ENCODE measurements at regions not wholly inside any gene's neighbourhood (a gene's known extent, or its start where the extent isn't known, plus 50 kb on each side); places are given as distances from the start of the nearest gene placed in this dataset.

DNA sequence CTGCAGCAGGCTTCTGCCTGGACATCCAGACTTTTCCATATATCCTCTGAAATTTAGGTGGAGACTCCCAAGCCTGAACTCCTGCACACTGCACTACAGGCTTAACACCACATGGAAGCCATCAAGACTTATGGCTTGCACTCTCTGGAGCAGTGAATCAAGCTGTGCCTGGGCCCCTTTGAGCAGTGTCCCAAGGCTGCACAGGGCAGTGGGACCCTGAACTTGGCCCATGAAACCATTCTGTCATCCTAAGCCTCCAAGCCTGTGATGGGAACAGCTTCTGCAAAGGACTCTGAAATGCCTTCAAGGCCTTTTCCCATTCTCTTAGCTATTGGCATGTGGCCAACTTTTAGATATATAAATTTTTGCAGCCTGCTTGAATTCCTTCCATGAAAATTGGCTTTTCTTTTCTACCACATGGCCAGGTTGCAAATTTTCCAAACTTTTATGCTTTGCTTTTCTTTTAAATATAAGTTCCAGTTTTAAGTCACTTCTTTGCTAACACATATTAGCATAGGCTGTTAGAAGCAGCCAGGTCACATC, 257.8 kb upstream of the DCBLD2 start:
- intact Hi-C loops (cut with DNase I) = no loop called here
- Histone ChIP-seq H3K9me3 (ENCODE audit: control insufficient read depth in 2 of 3, insufficient read depth in 1 of 3, low read length in 3 of 3) (peaks cover 2 to 12% (median 4%) of the 10 kb centered on the region in 3 donors), H3K36me3 (ENCODE audit: control insufficient read depth in 2 of 3, insufficient read depth in 3 of 3, low read length in 3 of 3) (no peaks in the 10 kb centered on the region), H3K27ac (ENCODE audit: low read depth in 2 of 2, low read length in 2 of 2) (no peak overlapping the region), H3K27me3 (ENCODE audit: control insufficient read depth, insufficient read depth, low read length) (no peaks in the 10 kb centered on the region), H3K4me3 (ENCODE audit: low read length in 3 of 3) (no peak overlapping the region), H3K9ac (ENCODE audit: low read length in 3 of 3) (no peak overlapping the region), H3K4me1 (ENCODE audit: control insufficient read depth in 2 of 3, insufficient read depth in 2 of 3, low read depth in 1 of 3, low read length in 3 of 3) (no peaks in the 10 kb centered on the region)
- TF ChIP-seq, protein P1, sequence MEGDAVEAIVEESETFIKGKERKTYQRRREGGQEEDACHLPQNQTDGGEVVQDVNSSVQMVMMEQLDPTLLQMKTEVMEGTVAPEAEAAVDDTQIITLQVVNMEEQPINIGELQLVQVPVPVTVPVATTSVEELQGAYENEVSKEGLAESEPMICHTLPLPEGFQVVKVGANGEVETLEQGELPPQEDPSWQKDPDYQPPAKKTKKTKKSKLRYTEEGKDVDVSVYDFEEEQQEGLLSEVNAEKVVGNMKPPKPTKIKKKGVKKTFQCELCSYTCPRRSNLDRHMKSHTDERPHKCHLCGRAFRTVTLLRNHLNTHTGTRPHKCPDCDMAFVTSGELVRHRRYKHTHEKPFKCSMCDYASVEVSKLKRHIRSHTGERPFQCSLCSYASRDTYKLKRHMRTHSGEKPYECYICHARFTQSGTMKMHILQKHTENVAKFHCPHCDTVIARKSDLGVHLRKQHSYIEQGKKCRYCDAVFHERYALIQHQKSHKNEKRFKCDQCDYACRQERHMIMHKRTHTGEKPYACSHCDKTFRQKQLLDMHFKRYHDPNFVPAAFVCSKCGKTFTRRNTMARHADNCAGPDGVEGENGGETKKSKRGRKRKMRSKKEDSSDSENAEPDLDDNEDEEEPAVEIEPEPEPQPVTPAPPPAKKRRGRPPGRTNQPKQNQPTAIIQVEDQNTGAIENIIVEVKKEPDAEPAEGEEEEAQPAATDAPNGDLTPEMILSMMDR (IDR thresholded peaks at IDR 0.05; ENCODE audit: borderline replicate concordance, extremely low read depth, insufficient read depth) = no peak
- DNase-seq (no peak), FAIRE-seq (no peak)

DNA sequence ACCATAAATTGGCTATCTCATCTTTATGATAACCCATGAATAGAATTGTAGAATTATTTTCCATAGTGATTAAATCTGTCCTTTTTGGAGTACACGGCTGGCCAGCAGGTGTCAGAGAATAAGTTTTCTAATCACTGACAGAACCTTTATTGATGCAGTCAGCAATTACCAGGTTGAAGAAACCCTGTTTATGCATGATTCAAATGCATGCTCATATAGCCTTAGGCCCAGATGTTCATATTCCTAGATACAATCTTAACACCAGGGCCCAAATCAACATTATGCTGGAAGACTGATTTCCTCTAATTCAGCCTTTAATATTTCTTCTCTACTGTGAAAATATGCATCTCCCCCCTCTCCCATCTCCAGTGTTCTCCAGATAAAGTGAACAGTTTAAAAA, 243.5 kb upstream of the DCBLD2 start:
- no peak overlapping the region for H3K9ac ChIP-seq (ENCODE audit: low read length in 3 of 3)
- H3K27ac ChIP-seq (ENCODE audit: low read depth in 2 of 2, low read length in 2 of 2) = no peak overlapping the region
- no peak overlapping the region for H3K4me3 ChIP-seq (ENCODE audit: low read length in 3 of 3)
- intact Hi-C loops (cut with DNase I) = no loop called here
- no peak for DNase-seq
- H3K27me3 ChIP-seq (ENCODE audit: control insufficient read depth, insufficient read depth, low read length) = no peaks in the 10 kb centered on the region
- H3K4me1 ChIP-seq (ENCODE audit: control insufficient read depth in 2 of 3, insufficient read depth in 2 of 3, low read depth in 1 of 3, low read length in 3 of 3) = no peaks in the 10 kb centered on the region
- TF ChIP-seq, protein P1 (IDR thresholded peaks at IDR 0.05; ENCODE audit: borderline replicate concordance, extremely low read depth, insufficient read depth) = no peak
- no peak for FAIRE-seq
- H3K36me3 ChIP-seq (ENCODE audit: control insufficient read depth in 2 of 3, insufficient read depth in 3 of 3, low read length in 3 of 3) = no peaks in the 10 kb centered on the region
- no peaks in the 10 kb centered on the region for H3K9me3 ChIP-seq (ENCODE audit: control insufficient read depth in 2 of 3, insufficient read depth in 1 of 3, low read length in 3 of 3)

DNA sequence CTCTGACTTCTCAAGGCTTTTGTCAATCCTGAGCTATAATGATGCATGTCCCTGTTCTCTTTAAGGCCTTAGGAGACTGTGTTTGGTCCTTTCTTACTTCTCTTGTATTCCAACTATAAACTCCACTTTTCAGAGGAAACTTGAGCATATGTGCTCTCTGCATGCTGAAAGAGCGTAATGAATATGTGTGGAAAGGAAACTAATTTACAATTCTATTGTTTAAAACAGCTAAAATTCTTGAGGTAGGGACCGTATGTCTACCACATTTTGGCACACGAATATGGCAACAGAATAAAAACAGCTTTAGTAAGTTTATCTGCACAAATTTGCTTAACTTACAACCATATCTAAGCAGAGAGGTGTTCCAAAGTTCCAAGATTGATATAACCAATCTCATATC, 242.0 kb upstream of the DCBLD2 start:
- TF ChIP-seq, protein P1 (IDR thresholded peaks at IDR 0.05; ENCODE audit: borderline replicate concordance, extremely low read depth, insufficient read depth) = no peak
- Histone ChIP-seq H3K9me3 (ENCODE audit: control insufficient read depth in 2 of 3, insufficient read depth in 1 of 3, low read length in 3 of 3) (no peaks in the 10 kb centered on the region), H3K27ac (ENCODE audit: low read depth in 2 of 2, low read length in 2 of 2) (no peak overlapping the region), H3K27me3 (ENCODE audit: control insufficient read depth, insufficient read depth, low read length) (no peaks in the 10 kb centered on the region), H3K9ac (ENCODE audit: low read length in 3 of 3) (no peak overlapping the region), H3K4me1 (ENCODE audit: control insufficient read depth in 2 of 3, insufficient read depth in 2 of 3, low read depth in 1 of 3, low read length in 3 of 3) (no peaks in the 10 kb centered on the region), H3K36me3 (ENCODE audit: control insufficient read depth in 2 of 3, insufficient read depth in 3 of 3, low read length in 3 of 3) (no peaks in the 10 kb centered on the region), H3K4me3 (ENCODE audit: low read length in 3 of 3) (no peak overlapping the region)
- FAIRE-seq (no peak), DNase-seq (no peak)
- intact Hi-C loops (cut with DNase I) = no loop called here

DNA sequence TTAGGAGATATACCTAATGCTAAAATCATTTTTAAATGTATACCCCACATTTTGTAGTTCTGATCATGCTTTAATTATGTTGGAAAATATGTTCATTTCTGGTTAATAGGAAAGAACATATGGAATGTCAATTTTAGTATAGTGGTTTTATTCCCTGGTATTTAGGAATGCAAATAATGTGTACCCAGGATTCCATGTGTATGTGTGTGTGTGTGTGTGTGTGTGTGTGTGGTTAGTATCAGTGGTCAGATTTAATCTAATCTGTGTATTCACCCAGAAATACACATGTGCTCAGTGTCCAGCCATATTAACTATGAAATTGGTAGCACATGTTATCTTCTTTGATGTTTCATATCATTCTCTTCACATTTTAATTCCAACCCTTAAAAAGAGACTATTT, 233.5 kb upstream of the DCBLD2 start:
- Histone ChIP-seq H3K4me1 (ENCODE audit: control insufficient read depth in 2 of 3, insufficient read depth in 2 of 3, low read depth in 1 of 3, low read length in 3 of 3) (no peaks in the 10 kb centered on the region), H3K4me3 (ENCODE audit: low read length in 3 of 3) (no peak overlapping the region), H3K36me3 (ENCODE audit: control insufficient read depth in 2 of 3, insufficient read depth in 3 of 3, low read length in 3 of 3) (no peaks in the 10 kb centered on the region), H3K27me3 (ENCODE audit: control insufficient read depth, insufficient read depth, low read length) (no peaks in the 10 kb centered on the region), H3K9me3 (ENCODE audit: control insufficient read depth in 2 of 3, insufficient read depth in 1 of 3, low read length in 3 of 3) (no peaks in the 10 kb centered on the region), H3K9ac (ENCODE audit: low read length in 3 of 3) (no peak overlapping the region), H3K27ac (ENCODE audit: low read depth in 2 of 2, low read length in 2 of 2) (no peak overlapping the region)
- TF ChIP-seq, protein P1 (IDR thresholded peaks at IDR 0.05; ENCODE audit: borderline replicate concordance, extremely low read depth, insufficient read depth) = no peak
- FAIRE-seq (no peak), DNase-seq (no peak)
- intact Hi-C loops (cut with DNase I) = no loop called here

Measured in kidney (tissue), 13 donors.